ENCODE measurements at regions not wholly inside any gene's neighbourhood (a gene's known extent, or its start where the extent isn't known, plus 50 kb on each side); places are given as distances from the start of the nearest gene placed in this dataset.

- H3K27ac ChIP-seq, result no peak overlapping the region
- TF ChIP-seq ZFX (IDR thresholded peaks at IDR 0.05; ENCODE audit: borderline replicate concordance), result no peak
- no peak for TF ChIP-seq CTCF (IDR thresholded peaks at IDR 0.05)
Measured at GRCh38 chr7:93651603-93652159, 77.2 kb upstream of the CALCR start.

GRCh38 chr7:93646538-93646937 is 72.0 kb upstream of the CALCR start:
- H3K27ac ChIP-seq, result no peak overlapping the region
- no peak for TF ChIP-seq CTCF (IDR thresholded peaks at IDR 0.05)
- no peak for TF ChIP-seq ZFX (IDR thresholded peaks at IDR 0.05; ENCODE audit: borderline replicate concordance)

GRCh38 chr7:93636276-93636675 is 61.8 kb upstream of the CALCR start:
- H3K27ac ChIP-seq, result no peak overlapping the region
- no peak for TF ChIP-seq CTCF (IDR thresholded peaks at IDR 0.05)
- TF ChIP-seq ZFX (IDR thresholded peaks at IDR 0.05; ENCODE audit: borderline replicate concordance), result no peak

GRCh38 chr7:93632371-93632770 is 57.8 kb upstream of the CALCR start:
- H3K27ac ChIP-seq, result no peak overlapping the region
- TF ChIP-seq ZFX (IDR thresholded peaks at IDR 0.05; ENCODE audit: borderline replicate concordance), result no peak
- TF ChIP-seq CTCF (IDR thresholded peaks at IDR 0.05), result no peak

GRCh38 chr7:93629291-93629801 is 54.8 kb upstream of the CALCR start:
- no peak overlapping the region for H3K27ac ChIP-seq
- no peak for TF ChIP-seq ZFX (IDR thresholded peaks at IDR 0.05; ENCODE audit: borderline replicate concordance)
- TF ChIP-seq CTCF (IDR thresholded peaks at IDR 0.05), result no peak

GRCh38 chr7:93626869-93627268 is 52.3 kb upstream of the CALCR start:
- TF ChIP-seq ZFX (IDR thresholded peaks at IDR 0.05; ENCODE audit: borderline replicate concordance) (no peak), CTCF (IDR thresholded peaks at IDR 0.05) (no peak)
- H3K27ac ChIP-seq, result no peak overlapping the region

All from 22Rv1 (cell line).